ENCODE measurements at regions not wholly inside any gene's neighbourhood (a gene's known extent, or its start where the extent isn't known, plus 50 kb on each side); places are given as distances from the start of the nearest gene placed in this dataset.
A peak's percentile ranks its signal among the peaks of the same experiment; 100 is the strongest.

DNA sequence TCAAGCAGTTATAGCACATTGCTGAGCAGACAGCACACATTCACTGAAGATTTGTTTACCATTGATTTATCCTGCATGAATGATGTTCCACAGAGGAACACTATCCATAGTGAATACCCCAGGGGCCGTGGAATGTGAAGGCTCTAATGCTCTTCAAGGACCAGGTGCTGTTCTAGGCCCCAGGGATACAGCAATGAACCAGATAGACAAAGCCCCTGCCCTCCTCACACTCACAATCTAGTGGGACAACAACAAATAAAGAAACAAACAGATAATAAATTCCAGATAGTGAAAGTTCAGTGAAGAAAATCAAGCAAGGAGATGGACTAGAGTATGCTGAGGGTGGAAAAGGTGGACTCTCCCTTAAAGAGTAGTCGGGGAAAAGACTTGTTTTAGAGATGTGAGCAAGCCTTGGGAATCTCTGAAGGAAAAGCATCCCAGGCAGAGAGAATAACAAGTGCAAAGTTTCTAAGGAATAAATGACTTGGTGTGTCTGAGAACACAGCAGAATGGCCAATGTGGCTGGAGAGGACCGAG is 117.7 kb downstream of the CCDC71L start:
- no peak overlapping the region for H3K4me3 ChIP-seq
- H3K36me3 ChIP-seq, result no peaks in the 10 kb centered on the region
- 84 to 88% methylated on average over 3 of the region's 3 CpGs for WGBS, 2 donors
- peak overlapping the region; percentile 65 to 80 (median 68) for H3K27ac ChIP-seq
- no peaks in the 10 kb centered on the region for H3K27me3 ChIP-seq
- H3K4me1 ChIP-seq, result peaks cover 0 to 30% (median 26%) of the 10 kb centered on the region in 4 donors
- no peaks in the 10 kb centered on the region for H3K9me3 ChIP-seq
- DNase-seq, result no peak
- no peak for TF ChIP-seq POLR2A (IDR thresholded peaks at IDR 0.05)
- TF ChIP-seq CTCF (IDR thresholded peaks at IDR 0.05), result no peak
- TF ChIP-seq POLR2AphosphoS5 (IDR thresholded peaks at IDR 0.05), result no peak
- intact Hi-C loops (cut with DNase I), result loop anchor here (2.0 kb wide), 1 partner anchor 118 kb away; the partner anchor contains the start of gene CCDC71L

- H3K36me3 ChIP-seq, result no peaks in the 10 kb centered on the region
- H3K27me3 ChIP-seq, result no peaks in the 10 kb centered on the region
- WGBS, 2 donors, result 7 to 28% methylated on average over 2 of the region's 2 CpGs
- no peak overlapping the region for H3K4me3 ChIP-seq
- DNase-seq, result peak; percentile 75
- H3K4me1 ChIP-seq, result peaks cover 0 to 34% (median 27%) of the 10 kb centered on the region in 4 donors
- TF ChIP-seq EP300 (IDR thresholded peaks at IDR 0.05) (peak in 1 of 4 donors; percentile 23), POLR2AphosphoS5 (IDR thresholded peaks at IDR 0.05) (peak in 3 of 4 donors; percentile 1 to 48 (median 7)), POLR2A (IDR thresholded peaks at IDR 0.05) (no peak), CTCF (IDR thresholded peaks at IDR 0.05) (peak in 3 of 4 experiments; percentile 31 to 72 (median 51))
- intact Hi-C loops (cut with DNase I), result loop anchor here (2.0 kb wide), 1 partner anchor 118 kb away; the partner anchor contains the start of gene CCDC71L
- H3K9me3 ChIP-seq, result no peaks in the 10 kb centered on the region
- peak overlapping the region; percentile 65 to 80 (median 68) for H3K27ac ChIP-seq
Measured at GRCh38 chr7:106542550-106543220, 118.3 kb downstream of the CCDC71L start.

- Histone ChIP-seq H3K27ac (peak overlapping the region in 1 of 4 donors; percentile 14), H3K4me1 (peaks cover 0 to 34% (median 26%) of the 10 kb centered on the region in 4 donors), H3K27me3 (no peaks in the 10 kb centered on the region), H3K9me3 (no peaks in the 10 kb centered on the region), H3K36me3 (no peaks in the 10 kb centered on the region), H3K4me3 (no peak overlapping the region)
- intact Hi-C loops (cut with DNase I), result no loop called here
- 79 to 92% methylated on average over 5 of the region's 5 CpGs for WGBS, 2 donors
- TF ChIP-seq EP300 (IDR thresholded peaks at IDR 0.05), result no peak
- no peak for TF ChIP-seq POLR2AphosphoS5 (IDR thresholded peaks at IDR 0.05)
- no peak for TF ChIP-seq CTCF (IDR thresholded peaks at IDR 0.05)
- TF ChIP-seq POLR2A (IDR thresholded peaks at IDR 0.05), result no peak
- DNase-seq, result no peak
Measured at GRCh38 chr7:106538638-106539037, 122.3 kb downstream of the CCDC71L start.

DNA sequence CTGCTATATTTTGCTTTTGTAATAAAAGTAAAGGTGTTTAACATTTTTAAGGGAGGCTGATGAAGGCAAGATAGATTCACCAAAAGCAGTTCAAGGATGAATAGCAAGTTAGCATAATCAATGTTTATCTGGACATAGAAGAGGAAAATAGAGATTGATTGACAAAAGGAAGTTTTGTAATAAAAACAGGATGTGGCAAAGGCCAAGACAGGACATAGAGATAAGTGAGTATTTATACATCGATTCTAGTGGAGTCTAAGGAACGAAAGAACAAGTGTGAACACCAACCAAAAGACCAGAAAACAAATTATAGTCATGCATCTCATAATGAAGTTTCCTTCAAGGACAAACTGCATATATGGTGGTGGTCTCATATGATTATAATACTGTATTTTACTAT is 123.8 kb downstream of the CCDC71L start:
- Histone ChIP-seq H3K27ac (no peak overlapping the region), H3K9me3 (no peaks in the 10 kb centered on the region), H3K4me3 (no peak overlapping the region), H3K27me3 (no peaks in the 10 kb centered on the region), H3K4me1 (peaks cover 0 to 19% (median 13%) of the 10 kb centered on the region in 4 donors), H3K36me3 (no peaks in the 10 kb centered on the region)
- intact Hi-C loops (cut with DNase I), result no loop called here
- DNase-seq, result no peak
- 46 to 83% methylated on average over 2 of the region's 2 CpGs for WGBS, 2 donors
- TF ChIP-seq POLR2A (IDR thresholded peaks at IDR 0.05) (no peak), EP300 (IDR thresholded peaks at IDR 0.05) (no peak), CTCF (IDR thresholded peaks at IDR 0.05) (no peak), POLR2AphosphoS5 (IDR thresholded peaks at IDR 0.05) (no peak)

Data from sigmoid colon (tissue), 6 donors.